NCI-H2227 (cell line): ENCODE measurements at regions not wholly inside any gene's neighbourhood (a gene's known extent, or its start where the extent isn't known, plus 50 kb on each side); places are given as distances from the start of the nearest gene placed in this dataset.

ENCODE experiments used
- DNase-seq: peaks from one replicate; lab custom pipeline; 2025; ENCODE audit not compliant: unreplicated experiment; lab: John Stamatoyannopoulos, UW

GRCh38 chr4:32472918-32473317 is 1752.7 kb downstream of the PCDH7 start:
- DNase-seq = no peak

- DNase-seq = no peak
These were observed 1755.5 kb downstream of the PCDH7 start for GRCh38 chr4:32475710-32476109.

GRCh38 chr4:32477518-32477917 is 1757.3 kb downstream of the PCDH7 start:
- DNase-seq = no peak

- DNase-seq = no peak
These were observed 1765.8 kb downstream of the PCDH7 start for GRCh38 chr4:32485956-32486355.

GRCh38 chr4:32488690-32489089 is 1768.5 kb downstream of the PCDH7 start:
- DNase-seq = no peak

- no peak for DNase-seq
These were observed 1779.0 kb downstream of the PCDH7 start for GRCh38 chr4:32499171-32499570.

GRCh38 chr4:32503241-32503640 is 1783.1 kb downstream of the PCDH7 start:
- DNase-seq = no peak

GRCh38 chr4:32506067-32506466 is 1785.9 kb downstream of the PCDH7 start:
- no peak for DNase-seq

- no peak for DNase-seq
These were observed 1798.9 kb downstream of the PCDH7 start for GRCh38 chr4:32519060-32519459.

- DNase-seq = no peak
These were observed 1805.3 kb downstream of the PCDH7 start for GRCh38 chr4:32525420-32525819.

- no peak for DNase-seq
These were observed 1824.7 kb downstream of the PCDH7 start for GRCh38 chr4:32544846-32545245.

GRCh38 chr4:32551943-32552342 is 1831.8 kb downstream of the PCDH7 start:
- DNase-seq = no peak

- DNase-seq = no peak
These were observed 1840.1 kb downstream of the PCDH7 start for GRCh38 chr4:32560306-32560705.

- DNase-seq = no peak
These were observed 1841.8 kb downstream of the PCDH7 start for GRCh38 chr4:32562010-32562409.

GRCh38 chr4:32564626-32565025 is 1844.5 kb downstream of the PCDH7 start:
- no peak for DNase-seq

GRCh38 chr4:32569861-32570260 is 1849.7 kb downstream of the PCDH7 start:
- DNase-seq = no peak

- no peak for DNase-seq
These were observed 1852.2 kb downstream of the PCDH7 start for GRCh38 chr4:32572366-32572765.

- no peak for DNase-seq
These were observed 1854.6 kb downstream of the PCDH7 start for GRCh38 chr4:32574803-32575202.

GRCh38 chr4:32589097-32589496 is 1868.9 kb downstream of the PCDH7 start:
- DNase-seq = no peak

- DNase-seq = no peak
These were observed 1869.7 kb downstream of the PCDH7 start for GRCh38 chr4:32589853-32590252.

- DNase-seq = no peak
These were observed 1877.2 kb downstream of the PCDH7 start for GRCh38 chr4:32597354-32597753.

- no peak for DNase-seq
These were observed 1881.7 kb downstream of the PCDH7 start for GRCh38 chr4:32601848-32602247.

GRCh38 chr4:32607978-32608377 is 1887.8 kb downstream of the PCDH7 start:
- DNase-seq = no peak
